K562 (cell line): ENCODE measurements at regions not wholly inside any gene's neighbourhood (a gene's known extent, or its start where the extent isn't known, plus 50 kb on each side); places are given as distances from the start of the nearest gene placed in this dataset.
A peak's percentile ranks its signal among the peaks of the same experiment; 100 is the strongest.

Experiments used
- ARID4B ChIP-seq: sonication (generic); formaldehyde crosslinking; IDR thresholded peaks from 2 replicates; pipeline ENCODE4 v1.8.0; 2022; ENCODE audit warnings: mild to moderate bottlenecking, missing genetic modification reagents
- CEBPB ChIP-seq: fragments of 450-650 bp; IDR thresholded peaks from 2 replicates; pipeline ENCODE4 v1.6.1; 2016; ENCODE audit warnings: missing genetic modification characterization, missing compliant biosample characterization
- CUX1 ChIP-seq: fragments of 200-800 bp; sonication (Bioruptor generic); IDR thresholded peaks from 2 replicates; pipeline ENCODE4 v1.6.1; 2016; ENCODE audit warnings: missing genetic modification characterization, missing compliant biosample characterization
- ELF2 ChIP-seq: fragments of 250-450 bp; sonication (Bioruptor Pico); IDR thresholded peaks from 2 replicates; pipeline ENCODE4 v1.5.0; 2021; ENCODE audit warnings: mild to moderate bottlenecking
- ETV5 ChIP-seq: sonication (generic); formaldehyde crosslinking; IDR thresholded peaks from 2 replicates; pipeline ENCODE4 v1.4.0; 2020; ENCODE audit warnings: low read depth, mild to moderate bottlenecking, missing genetic modification reagents
- GABPB2 ChIP-seq: fragments of 250-450 bp; sonication (Bioruptor Pico); conservative IDR thresholded peaks from 2 replicates; pipeline ENCODE4 v1.5.1; 2021; ENCODE audit warnings: mild to moderate bottlenecking
- HDAC2 ChIP-seq: fragments of 450-650 bp; IDR thresholded peaks from 2 replicates; pipeline ENCODE4 v1.6.1; 2016; ENCODE audit warnings: mild to moderate bottlenecking
- HLTF ChIP-seq: fragments of 450-650 bp; IDR thresholded peaks from 2 replicates; pipeline ENCODE4 v1.6.1; 2016
- MYBL2 ChIP-seq, 2 experiments: fragments of 450-650 bp in 1 of 2; sonication (generic) in 1 of 2; formaldehyde crosslinking in 1 of 2; IDR thresholded peaks; 2 replicates each; pipeline versions ENCODE4 v1.6.1 to v1.8.1; 2017 to 2022; ENCODE audit warnings: borderline replicate concordance in 1 of 2, inconsistent platforms in 1 of 2, low read depth in 1 of 2, mild to moderate bottlenecking in 1 of 2, missing genetic modification reagents in 1 of 2, moderate library complexity in 1 of 2
- NFE2 ChIP-seq: IDR thresholded peaks from 2 replicates; pipeline ENCODE4 v1.6.1; 2014; ENCODE audit warnings: antibody characterized with exemption, low read depth
- NFE2L1 ChIP-seq: fragments of 450-650 bp; IDR thresholded peaks from 2 replicates; pipeline ENCODE4 v1.6.1; 2016; ENCODE audit warnings: missing genetic modification characterization, low read depth, mild to moderate bottlenecking, missing compliant biosample characterization, moderate library complexity, borderline replicate concordance
- PHB ChIP-seq: fragments of 250-450 bp; sonication (Bioruptor Pico); IDR thresholded peaks from 2 replicates; pipeline ENCODE4 v1.5.0; 2021
- ZBTB26 ChIP-seq: fragments of 450-650 bp; formaldehyde crosslinking; IDR thresholded peaks from 2 replicates; pipeline ENCODE4 v1.4.0; 2022; ENCODE audit warnings: missing genetic modification characterization
- TF ChIP-seq, protein P1 (sequence below): fragments of 150-350 bp; conservative IDR thresholded peaks from 2 replicates; pipeline ENCODE4 v1.6.1; 2014; ENCODE audit warnings: low read length

DNA sequence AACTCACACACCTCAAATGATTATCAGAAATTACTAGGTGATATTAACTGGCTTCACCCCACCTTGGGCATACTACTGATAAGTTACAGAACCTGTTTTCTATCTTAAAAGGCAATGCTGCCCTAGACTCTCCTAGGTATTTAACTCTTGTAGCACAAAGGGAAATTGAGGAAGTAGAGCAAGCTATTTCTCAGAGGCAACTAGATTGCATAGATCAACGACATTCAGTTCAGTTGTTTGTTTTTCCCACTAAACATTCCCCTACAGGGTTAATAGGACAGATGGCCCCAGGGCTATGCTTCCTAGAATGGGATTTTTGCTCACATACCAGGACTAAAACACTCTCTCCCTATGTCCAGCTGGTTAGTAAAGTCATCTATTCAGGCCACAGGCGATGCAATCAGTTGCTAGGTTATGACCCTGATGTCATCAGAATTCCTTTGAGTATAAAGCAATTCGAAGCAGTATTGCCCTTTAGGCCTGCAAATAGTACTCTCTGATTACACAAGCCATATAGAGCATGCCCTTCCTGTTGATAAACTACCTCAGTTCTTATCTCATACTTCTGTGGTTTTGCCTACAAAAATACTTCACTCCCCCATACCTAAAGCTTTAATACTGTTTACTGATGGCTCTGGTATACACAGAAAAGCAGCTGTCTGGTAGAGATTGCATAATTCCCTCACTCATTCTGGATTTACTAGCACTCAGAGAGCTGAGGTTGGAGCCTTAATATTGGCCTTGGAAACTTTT is 67.4 kb upstream of the ASCC3 start (continued):
- TF ChIP-seq CUX1 (CRISPR knock-in tag) (no peak), ARID4B (CRISPR knock-in tag) (no peak), NFE2L1 (tag) (no peak), NFE2 (no peak), HDAC2 (peak; percentile 72; the same call in 1 of the 2 replicates), ZBTB26 (CRISPR knock-in tag) (no peak), ELF2 (CRISPR knock-in tag) (no peak), GABPB2 (no peak), MYBL2 (IDR thresholded peaks at IDR 0.05; ENCODE audit: low read depth) (no peak), MYBL2 (CRISPR knock-in tag; IDR thresholded peaks at IDR 0.05; ENCODE audit: borderline replicate concordance) (no peak), ETV5 (CRISPR knock-in tag) (no peak), PHB (CRISPR knock-in tag) (no peak), HLTF (no peak), CEBPB (tag) (peak; percentile 48; the same call in 1 of the 2 replicates)
- TF ChIP-seq, protein P1, sequence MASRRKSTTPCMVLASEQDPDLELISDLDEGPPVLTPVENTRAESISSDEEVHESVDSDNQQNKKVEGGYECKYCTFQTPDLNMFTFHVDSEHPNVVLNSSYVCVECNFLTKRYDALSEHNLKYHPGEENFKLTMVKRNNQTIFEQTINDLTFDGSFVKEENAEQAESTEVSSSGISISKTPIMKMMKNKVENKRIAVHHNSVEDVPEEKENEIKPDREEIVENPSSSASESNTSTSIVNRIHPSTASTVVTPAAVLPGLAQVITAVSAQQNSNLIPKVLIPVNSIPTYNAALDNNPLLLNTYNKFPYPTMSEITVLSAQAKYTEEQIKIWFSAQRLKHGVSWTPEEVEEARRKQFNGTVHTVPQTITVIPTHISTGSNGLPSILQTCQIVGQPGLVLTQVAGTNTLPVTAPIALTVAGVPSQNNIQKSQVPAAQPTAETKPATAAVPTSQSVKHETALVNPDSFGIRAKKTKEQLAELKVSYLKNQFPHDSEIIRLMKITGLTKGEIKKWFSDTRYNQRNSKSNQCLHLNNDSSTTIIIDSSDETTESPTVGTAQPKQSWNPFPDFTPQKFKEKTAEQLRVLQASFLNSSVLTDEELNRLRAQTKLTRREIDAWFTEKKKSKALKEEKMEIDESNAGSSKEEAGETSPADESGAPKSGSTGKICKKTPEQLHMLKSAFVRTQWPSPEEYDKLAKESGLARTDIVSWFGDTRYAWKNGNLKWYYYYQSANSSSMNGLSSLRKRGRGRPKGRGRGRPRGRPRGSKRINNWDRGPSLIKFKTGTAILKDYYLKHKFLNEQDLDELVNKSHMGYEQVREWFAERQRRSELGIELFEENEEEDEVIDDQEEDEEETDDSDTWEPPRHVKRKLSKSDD: no peak
